SH-SY5Y (cell line): ENCODE measurements at regions not wholly inside any gene's neighbourhood (a gene's known extent, or its start where the extent isn't known, plus 50 kb on each side); places are given as distances from the start of the nearest gene placed in this dataset.

ENCODE experiments used
- GATA2 ChIP-seq: IDR thresholded peaks from 2 replicates; pipeline ENCODE4 v1.6.1; 2011; ENCODE audit warnings: mild to moderate bottlenecking, low read depth, low read length
- GATA3 ChIP-seq: IDR thresholded peaks from 2 replicates; pipeline ENCODE4 v1.6.1; 2011; ENCODE audit warnings: low read depth, mild to moderate bottlenecking, low read length, moderate library complexity

DNA sequence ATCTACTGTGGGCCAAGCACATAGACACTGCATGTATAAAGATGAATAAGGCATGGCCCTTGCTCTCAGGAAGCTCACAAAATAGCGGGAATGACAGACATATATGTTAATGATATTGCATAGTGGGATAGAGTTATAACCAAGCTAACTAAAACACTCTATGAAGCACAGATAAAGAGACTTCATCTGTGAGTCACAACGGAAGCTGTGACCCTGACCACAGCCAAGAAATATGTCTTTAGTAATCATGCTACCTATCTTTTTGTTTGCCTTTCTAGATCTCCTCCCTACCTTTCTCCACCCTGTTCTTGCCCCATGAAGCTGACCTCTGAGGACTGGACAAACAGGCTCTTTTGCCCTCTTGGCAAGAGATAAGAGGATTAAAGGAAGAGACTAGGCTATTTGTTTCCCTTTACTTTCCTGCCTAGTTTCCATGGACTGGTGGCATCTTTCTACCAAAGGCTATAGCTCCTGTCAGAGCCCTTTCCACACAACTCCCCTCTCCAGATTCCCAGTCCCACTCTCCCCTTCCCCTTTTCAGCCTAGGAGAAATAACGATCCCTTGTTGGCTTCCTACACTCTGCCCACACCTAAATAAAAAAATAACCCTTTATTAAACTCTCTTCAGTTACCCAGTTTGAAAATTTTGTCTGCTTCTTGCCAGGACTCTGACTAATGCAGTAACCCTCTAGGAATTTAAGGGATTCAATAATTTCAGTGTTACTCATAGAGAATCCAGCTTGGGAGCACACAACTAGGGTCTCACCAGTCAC is 504.9 kb upstream of the MARCKS start:
- TF ChIP-seq GATA2 (no peak), GATA3 (no peak)
